Activated B cell treated with CpG ODN at 0.5 μM for 24 hours (primary cell): ENCODE measurements at regions not wholly inside any gene's neighbourhood (a gene's known extent, or its start where the extent isn't known, plus 50 kb on each side); places are given as distances from the start of the nearest gene placed in this dataset.

Experiments
- ATAC-seq: fragments of 200-7000 bp; cut with Tn5 transposase; one replicate; pipeline ENCODE4 v1.10.0; 2021; ENCODE audit warnings: low read depth, mild to moderate bottlenecking, moderate library complexity
- CTCF ChIA-PET: fragments of 350-600 bp; sonication (Branson Sonifier 250); formaldehyde crosslinking; loops from one replicate; lab custom pipeline; 2021; ENCODE audit warnings: antibody characterized with exemption; lab: Charles Lee
- POLR2A ChIA-PET: fragments of 350-600 bp; sonication (Branson Sonifier 250); formaldehyde crosslinking; loops from one replicate; lab custom pipeline; 2021; ENCODE audit warnings: antibody characterized with exemption; lab: Charles Lee
- DNase-seq: peaks from one replicate; pipeline ENCODE4 v3.0.0; 2022
- H3K27ac Mint-ChIP-seq: one replicate; pipeline ENCODE4 v1.8.0; 2020; ENCODE audit warnings: mixed read lengths
- H3K27me3 Mint-ChIP-seq: one replicate; pipeline ENCODE4 v1.8.0; 2021; ENCODE audit warnings: mixed read lengths
- H3K36me3 Mint-ChIP-seq: one replicate; pipeline ENCODE4 v1.8.0; 2021; ENCODE audit warnings: low read depth, mixed read lengths
- H3K4me1 Mint-ChIP-seq: one replicate; pipeline ENCODE4 v1.8.0; 2021; ENCODE audit warnings: mixed read lengths
- H3K4me3 Mint-ChIP-seq: one replicate; pipeline ENCODE4 v1.8.0; 2020; ENCODE audit warnings: mild to moderate bottlenecking, mixed read lengths
- H3K9me3 Mint-ChIP-seq: one replicate; pipeline ENCODE4 v1.8.0; 2020; ENCODE audit warnings: mixed read lengths
- CTCF ChIP-seq: fragments of 200-600 bp; IDR thresholded peaks from one replicate; pipeline ENCODE4 v1.8.0; 2022; ENCODE audit warnings: antibody characterized with exemption, mild to moderate bottlenecking
- intact Hi-C: fragments of 100-400 bp; cut with micrococcal nuclease; formaldehyde crosslinking; loops from one replicate; pipeline ENCODE4 v1.15.1; 2024

GRCh38 chr4:133621628-133622027, 472.5 kb downstream of the PCDH10 start:
- Mint-ChIP-seq H3K4me1 (no peaks in the 10 kb centered on the region), H3K9me3 (no peaks in the 10 kb centered on the region), H3K27ac (no peak overlapping the region), H3K4me3 (no peak overlapping the region), H3K36me3 (no peaks in the 10 kb centered on the region), H3K27me3 (no peaks in the 10 kb centered on the region)
- ChIA-PET POLR2A (no interaction called here), CTCF (no interaction called here)
- ATAC-seq (no peak), DNase-seq (no peak)
- no peak for TF ChIP-seq CTCF
- intact Hi-C loops = no loop called here

GRCh38 chr4:133620555-133620954, 471.5 kb downstream of the PCDH10 start:
- POLR2A ChIA-PET = no interaction called here
- intact Hi-C loops = no loop called here
- no peaks in the 10 kb centered on the region for H3K36me3 Mint-ChIP-seq
- no peaks in the 10 kb centered on the region for H3K9me3 Mint-ChIP-seq
- H3K4me3 Mint-ChIP-seq = no peak overlapping the region
- TF ChIP-seq CTCF = no peak
- DNase-seq (no peak), ATAC-seq (no peak)
- H3K27me3 Mint-ChIP-seq = no peaks in the 10 kb centered on the region
- no peaks in the 10 kb centered on the region for H3K4me1 Mint-ChIP-seq
- H3K27ac Mint-ChIP-seq = no peak overlapping the region
- CTCF ChIA-PET = no interaction called here

GRCh38 chr4:133618963-133619362, 469.9 kb downstream of the PCDH10 start:
- no peaks in the 10 kb centered on the region for H3K27me3 Mint-ChIP-seq
- DNase-seq (no peak), ATAC-seq (no peak)
- H3K4me1 Mint-ChIP-seq = no peaks in the 10 kb centered on the region
- intact Hi-C loops = no loop called here
- no peaks in the 10 kb centered on the region for H3K36me3 Mint-ChIP-seq
- TF ChIP-seq CTCF = no peak
- H3K4me3 Mint-ChIP-seq = no peak overlapping the region
- CTCF ChIA-PET = no interaction called here
- no peaks in the 10 kb centered on the region for H3K9me3 Mint-ChIP-seq
- H3K27ac Mint-ChIP-seq = no peak overlapping the region
- POLR2A ChIA-PET = no interaction called here

- ChIA-PET POLR2A (no interaction called here), CTCF (no interaction called here)
- TF ChIP-seq CTCF = no peak
- Mint-ChIP-seq H3K4me3 (no peak overlapping the region), H3K4me1 (no peaks in the 10 kb centered on the region), H3K27ac (no peak overlapping the region), H3K27me3 (no peaks in the 10 kb centered on the region), H3K9me3 (peaks cover 4% of the 10 kb centered on the region), H3K36me3 (no peaks in the 10 kb centered on the region)
- no peak for ATAC-seq
- no peak for DNase-seq
- intact Hi-C loops = no loop called here
These were observed 450.9 kb downstream of the PCDH10 start for GRCh38 chr4:133600008-133600407.

GRCh38 chr4:133598779-133599178, 449.7 kb downstream of the PCDH10 start:
- TF ChIP-seq CTCF = no peak
- CTCF ChIA-PET = no interaction called here
- H3K27me3 Mint-ChIP-seq = no peaks in the 10 kb centered on the region

More at GRCh38 chr4:133598779-133599178, 449.7 kb downstream of the PCDH10 start:
- Mint-ChIP-seq H3K4me1 (no peaks in the 10 kb centered on the region), H3K27ac (no peak overlapping the region), H3K4me3 (no peak overlapping the region), H3K36me3 (no peaks in the 10 kb centered on the region), H3K9me3 (peaks cover 4% of the 10 kb centered on the region)
- intact Hi-C loops = no loop called here
- POLR2A ChIA-PET = no interaction called here
- ATAC-seq = no peak
- DNase-seq = no peak
